ENCODE measurements at regions not wholly inside any gene's neighbourhood (a gene's known extent, or its start where the extent isn't known, plus 50 kb on each side); places are given as distances from the start of the nearest gene placed in this dataset.

DNA sequence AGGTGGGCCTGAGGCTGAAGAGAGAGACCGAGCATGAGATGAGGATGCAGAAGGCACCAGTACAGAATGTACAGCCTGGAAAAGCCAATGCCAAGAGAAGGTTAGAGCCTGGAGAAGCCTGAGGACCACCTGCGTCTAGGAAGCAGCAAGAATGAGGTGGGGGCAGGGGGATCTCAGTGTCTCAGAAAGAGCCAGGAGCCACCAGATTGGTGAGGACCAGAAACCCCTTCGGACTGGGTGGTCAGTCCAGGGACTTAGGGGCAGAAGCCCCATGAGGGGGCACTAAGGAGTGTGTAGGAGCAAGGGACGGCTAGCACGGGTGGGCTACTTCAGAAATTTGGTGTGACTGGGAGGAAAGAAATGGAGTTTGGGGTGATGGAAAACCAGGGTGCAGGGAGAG, 205.9 kb upstream of the RNF32 start:
- no peak overlapping the region for H3K27ac ChIP-seq
- no peak for DNase-seq
- no peaks in the 10 kb centered on the region for H3K9me3 ChIP-seq
- H3K4me3 ChIP-seq: no peak overlapping the region
- H3K4me1 ChIP-seq: no peaks in the 10 kb centered on the region
- H3K27me3 ChIP-seq (replicated peaks in 1 of 7): no peaks in the 10 kb centered on the region
- intact Hi-C loops (cut with DNase I; ENCODE audit: low total_unique reads): no loop called here
- H3K36me3 ChIP-seq: no peaks in the 10 kb centered on the region
- WGBS, 5 donors: 71 to 87% (median 82%) methylated on average over 5 of the region's 5 CpGs
- TF ChIP-seq POLR2A (IDR thresholded peaks at IDR 0.05): no peak
- no peak for TF ChIP-seq POLR2AphosphoS5 (IDR thresholded peaks at IDR 0.05)

DNA sequence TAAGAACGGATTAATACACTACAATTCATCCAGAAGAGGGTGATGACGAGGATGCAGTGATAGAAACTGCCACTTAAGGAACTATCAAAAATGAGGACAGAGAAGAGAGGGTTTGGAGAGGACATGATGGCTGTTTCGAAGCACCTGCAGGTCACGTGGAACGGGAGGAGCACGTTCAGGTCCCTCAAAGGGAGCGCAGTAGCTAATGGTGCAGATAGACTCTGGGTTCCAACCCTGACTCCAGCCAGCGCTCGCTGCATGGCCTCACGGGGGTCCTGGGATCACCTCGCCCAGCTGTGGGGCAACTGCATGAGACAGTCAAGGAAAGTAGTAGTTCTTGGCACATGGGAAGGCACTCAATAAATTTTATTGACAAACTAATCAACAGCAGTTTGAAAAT, 208.6 kb upstream of the RNF32 start:
- WGBS, 5 donors: 82 to 94% (median 83%) methylated on average over 11 of the region's 11 CpGs
- Histone ChIP-seq H3K4me1 (no peaks in the 10 kb centered on the region), H3K9me3 (no peaks in the 10 kb centered on the region), H3K27ac (no peak overlapping the region), H3K27me3 (replicated peaks in 1 of 7) (peaks cover 0 to 12% (median 0%) of the 10 kb centered on the region in 7 donors), H3K36me3 (no peaks in the 10 kb centered on the region), H3K4me3 (no peak overlapping the region)
- no peak for DNase-seq
- intact Hi-C loops (cut with DNase I; ENCODE audit: low total_unique reads): no loop called here
- TF ChIP-seq CTCF (IDR thresholded peaks at IDR 0.05 in 8 of 11, conservative IDR thresholded peaks at IDR 0.05 in 3 of 11): no peak
- no peak for TF ChIP-seq POLR2AphosphoS5 (IDR thresholded peaks at IDR 0.05)
- no peak for TF ChIP-seq POLR2A (IDR thresholded peaks at IDR 0.05)

GRCh38 chr7:156430109-156430508, 210.5 kb upstream of the RNF32 start:
- no peaks in the 10 kb centered on the region for H3K9me3 ChIP-seq
- no peaks in the 10 kb centered on the region for H3K36me3 ChIP-seq
- H3K27me3 ChIP-seq (replicated peaks in 1 of 7): peaks cover 0 to 16% (median 0%) of the 10 kb centered on the region in 7 donors
- WGBS, 5 donors: 70 to 84% (median 81%) methylated on average over 7 of the region's 7 CpGs
- DNase-seq: peak; percentile 30
- no peak overlapping the region for H3K4me3 ChIP-seq
- TF ChIP-seq CTCF (IDR thresholded peaks at IDR 0.05 in 8 of 11, conservative IDR thresholded peaks at IDR 0.05 in 3 of 11): no peak
- no peak for TF ChIP-seq POLR2AphosphoS5 (IDR thresholded peaks at IDR 0.05)
- TF ChIP-seq POLR2A (IDR thresholded peaks at IDR 0.05): no peak
- no peaks in the 10 kb centered on the region for H3K4me1 ChIP-seq
- intact Hi-C loops (cut with DNase I; ENCODE audit: low total_unique reads): no loop called here
- H3K27ac ChIP-seq: no peak overlapping the region

GRCh38 chr7:156429514-156429913, 211.1 kb upstream of the RNF32 start:
- WGBS, 5 donors: 89 to 94% (median 91%) methylated on average over 5 of the region's 5 CpGs
- peaks cover 0 to 22% (median 0%) of the 10 kb centered on the region in 7 donors for H3K27me3 ChIP-seq (replicated peaks in 1 of 7)
- H3K27ac ChIP-seq: no peak overlapping the region
- no peak overlapping the region for H3K4me3 ChIP-seq
- no peaks in the 10 kb centered on the region for H3K4me1 ChIP-seq
- H3K9me3 ChIP-seq: no peaks in the 10 kb centered on the region
- intact Hi-C loops (cut with DNase I; ENCODE audit: low total_unique reads): no loop called here
- DNase-seq: peak; percentile 36
- TF ChIP-seq POLR2A (IDR thresholded peaks at IDR 0.05): no peak
- no peak for TF ChIP-seq POLR2AphosphoS5 (IDR thresholded peaks at IDR 0.05)
- TF ChIP-seq CTCF (IDR thresholded peaks at IDR 0.05 in 8 of 11, conservative IDR thresholded peaks at IDR 0.05 in 3 of 11): no peak
- H3K36me3 ChIP-seq: no peaks in the 10 kb centered on the region

DNA sequence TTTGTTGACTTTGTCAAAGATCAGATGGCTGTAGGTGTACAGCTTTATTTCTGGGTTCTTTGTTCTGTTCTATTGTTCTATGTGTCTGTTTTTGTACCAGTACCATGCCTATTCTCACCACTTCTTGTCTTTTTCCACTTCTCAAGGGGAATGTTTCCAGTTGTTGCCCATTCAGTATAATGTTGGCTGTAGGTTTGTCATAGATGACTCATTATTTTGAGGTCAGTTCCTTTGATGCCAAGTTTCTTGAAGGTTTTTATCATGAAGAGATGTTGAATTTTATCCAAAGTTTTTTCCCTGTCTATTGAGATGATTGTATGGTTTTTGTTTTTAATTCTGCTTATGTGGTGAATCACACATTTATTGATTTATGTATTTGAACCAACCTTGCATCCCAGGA, 216.7 kb upstream of the RNF32 start:
- Histone ChIP-seq H3K4me1 (no peaks in the 10 kb centered on the region), H3K27me3 (replicated peaks in 1 of 7) (peaks cover 0 to 25% (median 0%) of the 10 kb centered on the region in 7 donors), H3K27ac (no peak overlapping the region), H3K4me3 (no peak overlapping the region), H3K36me3 (no peaks in the 10 kb centered on the region), H3K9me3 (peaks cover 0 to 18% (median 0%) of the 10 kb centered on the region in 8 donors)
- TF ChIP-seq CTCF (IDR thresholded peaks at IDR 0.05 in 8 of 11, conservative IDR thresholded peaks at IDR 0.05 in 3 of 11): no peak
- no peak for TF ChIP-seq POLR2AphosphoS5 (IDR thresholded peaks at IDR 0.05)
- TF ChIP-seq POLR2A (IDR thresholded peaks at IDR 0.05): no peak
- intact Hi-C loops (cut with DNase I; ENCODE audit: low total_unique reads): no loop called here
- no peak for DNase-seq
